ENCODE measurements at regions not wholly inside any gene's neighbourhood (a gene's known extent, or its start where the extent isn't known, plus 50 kb on each side); places are given as distances from the start of the nearest gene placed in this dataset.

GRCh38 chr18:61149786-61150185, 183.4 kb upstream of the CDH20 start (continued):
- TF ChIP-seq REST (IDR thresholded peaks at IDR 0.05) (no peak), ZBTB33 (IDR thresholded peaks at IDR 0.05) (no peak), HNF4G (IDR thresholded peaks at IDR 0.05) (no peak)

- Histone ChIP-seq H3K27me3 (ENCODE audit: control insufficient read depth in 4 of 4, insufficient read depth in 4 of 4, low read length in 3 of 4) (no peaks in the 10 kb centered on the region), H3K9me3 (ENCODE audit: control insufficient read depth in 4 of 4, low read length in 3 of 4) (no peaks in the 10 kb centered on the region), H3K27ac (ENCODE audit: low read depth in 1 of 2, low read length in 2 of 2) (no peak overlapping the region), H3K9ac (ENCODE audit: low read depth in 1 of 2, low read length in 2 of 2) (no peak overlapping the region), H3K36me3 (ENCODE audit: control insufficient read depth in 4 of 4, insufficient read depth in 3 of 4, low read depth in 1 of 4, low read length in 3 of 4) (no peaks in the 10 kb centered on the region), H3K4me3 (ENCODE audit: low read depth in 1 of 3, low read length in 3 of 3) (no peak overlapping the region), H3K4me1 (ENCODE audit: control insufficient read depth in 4 of 4, insufficient read depth in 4 of 4, low read length in 3 of 4) (no peaks in the 10 kb centered on the region)
- no peak for TF ChIP-seq FOXA1 (IDR thresholded peaks at IDR 0.05)
- no peak for TF ChIP-seq SP1 (IDR thresholded peaks at IDR 0.05)
- TF ChIP-seq ZBTB33 (IDR thresholded peaks at IDR 0.05): no peak
- no peak for TF ChIP-seq TAF1 (conservative IDR thresholded peaks at IDR 0.05)
- no peak for TF ChIP-seq GABPA (IDR thresholded peaks at IDR 0.05 in 1 of 2, conservative IDR thresholded peaks at IDR 0.05 in 1 of 2)
- TF ChIP-seq RAD21 (IDR thresholded peaks at IDR 0.05): no peak
- no peak for TF ChIP-seq HNF4G (IDR thresholded peaks at IDR 0.05)
- TF ChIP-seq EGR1 (IDR thresholded peaks at IDR 0.05; ENCODE audit: low read depth in 2 of 2): no peak
- no peak for TF ChIP-seq CTCF (IDR thresholded peaks at IDR 0.05; ENCODE audit: low read depth, low read length, missing input control)
- TF ChIP-seq FOXA2 (IDR thresholded peaks at IDR 0.05): no peak
- no peak for TF ChIP-seq JUND (IDR thresholded peaks at IDR 0.05)
- no peak for TF ChIP-seq HNF4A (conservative IDR thresholded peaks at IDR 0.05)
- TF ChIP-seq RXRA (IDR thresholded peaks at IDR 0.05): no peak
- no peak for DNase-seq (ENCODE audit: low spot score)
- WGBS: 56% methylated on average over 3 of the region's 3 CpGs
Observed at GRCh38 chr18:61153571-61153970, 179.7 kb upstream of the CDH20 start.
